Panc1 (cell line): ENCODE measurements at regions not wholly inside any gene's neighbourhood (a gene's known extent, or its start where the extent isn't known, plus 50 kb on each side); places are given as distances from the start of the nearest gene placed in this dataset.

Source experiments
- CTCF ChIP-seq: fragments of 450-650 bp; IDR thresholded peaks from 2 replicates; pipeline ENCODE4 v1.5.1; 2017; ENCODE audit warnings: mild to moderate bottlenecking
- REST ChIP-seq, 2 experiments: IDR thresholded peaks; 2 replicates each; pipeline ENCODE4 v1.6.1; 2011 to 2012; ENCODE audit warnings: low read depth in 2 of 2, control low read depth in 1 of 2, low read length in 1 of 2, mild to moderate bottlenecking in 1 of 2, moderate library complexity in 1 of 2; ENCODE audit not compliant: insufficient read depth in 1 of 2
- TCF7L2 ChIP-seq: IDR thresholded peaks from 2 replicates; pipeline ENCODE4 v1.6.1; 2011; ENCODE audit warnings: mild to moderate bottlenecking, low read depth, low read length, inconsistent platforms

GRCh38 chr3:78256123-78256522 is 1216.2 kb downstream of the ROBO2 start:
- TF ChIP-seq CTCF (no peak), REST (IDR thresholded peaks at IDR 0.05; ENCODE audit: insufficient read depth in 1 of 2, low read depth in 2 of 2, low read length in 1 of 2) (no peak), TCF7L2 (no peak)
